ENCODE measurements at regions not wholly inside any gene's neighbourhood (a gene's known extent, or its start where the extent isn't known, plus 50 kb on each side); places are given as distances from the start of the nearest gene placed in this dataset.

- H2AK5ac ChIP-seq (ENCODE audit: insufficient read length, low read length): no peak overlapping the region
- DNase-seq: no peak
- H3K9me3 Mint-ChIP-seq: no peaks in the 10 kb centered on the region
- WGBS (ENCODE audit: extremely low coverage, insufficient read length, low lambda C conversion rate): no CpG with 5 or more reads among the region's 2 CpGs
- H2BK120ac ChIP-seq (ENCODE audit: low read depth, low read length, poor library complexity, severe bottlenecking): no peak overlapping the region
- no peak overlapping the region; a peak in 1 of 7 replicates for H3K27ac Mint-ChIP-seq
- H3K18ac ChIP-seq (ENCODE audit: insufficient read length, low read depth, low read length): no peak overlapping the region
- H3K27ac ChIP-seq (ENCODE audit: insufficient read length, low read depth, low read length): no peak overlapping the region
- H3T11ph ChIP-seq (ENCODE audit: low read length): no peak overlapping the region
- H2BK20ac ChIP-seq (ENCODE audit: low read depth, low read length, poor library complexity, severe bottlenecking): no peak overlapping the region
- H4K20me1 ChIP-seq (ENCODE audit: control insufficient read depth, insufficient read depth, insufficient read length): no peaks in the 10 kb centered on the region
- no peaks in the 10 kb centered on the region for H3K4me1 Mint-ChIP-seq
- H2BK12ac ChIP-seq (ENCODE audit: insufficient read length, low read depth, low read length): no peak overlapping the region
- no peak overlapping the region for H3K14ac ChIP-seq (ENCODE audit: insufficient read depth, low read length)
- H2BK5ac ChIP-seq (ENCODE audit: insufficient read length, low read length): no peak overlapping the region
- H4K8ac ChIP-seq (replicated peaks; ENCODE audit: insufficient read length, low read depth, low read length): no peak overlapping the region
- H3K9ac ChIP-seq (ENCODE audit: extremely low read depth, insufficient read length, low read length): no peak overlapping the region
- no peak overlapping the region for H3K4ac ChIP-seq (ENCODE audit: low read depth, low read length)
- no peak overlapping the region for H3K56ac ChIP-seq (ENCODE audit: insufficient read length, low read depth, low read length)
- no peak overlapping the region for H4K91ac ChIP-seq (ENCODE audit: insufficient read length, low read depth, low read length)
- H3K4me3 Mint-ChIP-seq: no peak overlapping the region
- H3K79me1 ChIP-seq (ENCODE audit: insufficient read depth, low read depth, low read length, poor library complexity, severe bottlenecking): no peaks in the 10 kb centered on the region
- H3K36me3 Mint-ChIP-seq (ENCODE audit: insufficient read depth in 1 of 3, low read depth in 3 of 3): no peaks in the 10 kb centered on the region
- no peaks in the 10 kb centered on the region for H3K4me1 ChIP-seq (ENCODE audit: insufficient read depth, low read length)
- H3K79me2 ChIP-seq (ENCODE audit: insufficient read depth, low read length): no peaks in the 10 kb centered on the region
- no peak overlapping the region for H2BK15ac ChIP-seq (ENCODE audit: low read depth, low read length)
- no peak overlapping the region for H3K23ac ChIP-seq (ENCODE audit: insufficient read length, low read depth, low read length)
- no peaks in the 10 kb centered on the region for H3K27me3 ChIP-seq (ENCODE audit: insufficient read depth, low read length)
- no peaks in the 10 kb centered on the region for H3K23me2 ChIP-seq (ENCODE audit: insufficient read length, low read depth, low read length, poor library complexity, severe bottlenecking)
- no peak for TF ChIP-seq CTCF (conservative IDR thresholded peaks at IDR 0.05)
- H3K27me3 Mint-ChIP-seq (ENCODE audit: low read depth): no peaks in the 10 kb centered on the region
- H2AFZ ChIP-seq (ENCODE audit: low read length): no peak overlapping the region
- H3K4me2 ChIP-seq (ENCODE audit: insufficient read depth, insufficient read length, low read length): no peak overlapping the region
- no peak overlapping the region for H4K5ac ChIP-seq (ENCODE audit: insufficient read length, low read depth, low read length)
- H3K9me3 ChIP-seq (ENCODE audit: control insufficient read depth, low read depth, low read length): no peaks in the 10 kb centered on the region
Measured at GRCh38 chr5:101424530-101425175, 521.6 kb upstream of the ST8SIA4 start.

All from H9 (cell line).